Gastroesophageal sphincter (tissue), 3 donors: ENCODE measurements at regions not wholly inside any gene's neighbourhood (a gene's known extent, or its start where the extent isn't known, plus 50 kb on each side); places are given as distances from the start of the nearest gene placed in this dataset.

Experiments
- CTCF ChIP-seq, 4 experiments: fragments of 200-600 bp in 2 of 4; fragments of 450-650 bp in 2 of 4; sonication (generic) in 1 of 4; IDR thresholded peaks; one replicate each; pipeline ENCODE4 v1.5.1; 2017 to 2019; ENCODE audit warnings: antibody characterized with exemption in 4 of 4, mild to moderate bottlenecking in 2 of 4, moderate library complexity in 2 of 4
- EP300 ChIP-seq: sonication (generic); formaldehyde crosslinking; IDR thresholded peaks from one replicate; pipeline ENCODE4 v1.6.1; 2017; ENCODE audit warnings: antibody characterized with exemption, mild to moderate bottlenecking

DNA sequence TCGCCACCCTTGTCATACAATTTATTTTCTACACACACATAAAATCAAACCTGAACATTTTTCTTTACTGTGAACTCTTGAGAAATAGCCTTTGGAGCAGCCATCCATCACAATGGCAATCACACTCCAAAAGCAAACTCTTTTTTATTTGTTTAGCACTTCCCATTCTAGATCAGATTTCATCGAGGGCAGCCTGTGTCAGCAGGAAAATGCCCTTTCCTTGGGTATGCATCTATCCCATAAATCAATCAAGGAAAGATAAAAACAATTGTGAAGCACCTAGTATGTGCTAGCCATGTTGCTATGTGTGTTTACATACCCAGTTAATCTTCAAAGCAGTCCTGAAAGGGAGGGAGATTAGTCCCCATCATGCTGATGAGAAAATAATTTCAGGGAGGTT is 484.1 kb upstream of the USP24 start:
- TF ChIP-seq CTCF (IDR thresholded peaks at IDR 0.05) = no peak
- TF ChIP-seq EP300 = no peak
